GM12878 (cell line): ENCODE measurements at regions not wholly inside any gene's neighbourhood (a gene's known extent, or its start where the extent isn't known, plus 50 kb on each side); places are given as distances from the start of the nearest gene placed in this dataset.

Experiments used
- ATAC-seq: fragments of 200-7000 bp; cut with Tn5 transposase; 3 replicates; pipeline ENCODE4 v1.9.1; 2020; ENCODE audit warnings: mild to moderate bottlenecking, moderate library complexity
- BruUV-seq: library from RNA; stranded (reverse); fragments of 400-500 nt; replicated peaks from 2 replicates; lab custom pipeline; 2021; lab: Mats Ljungman, UMichigan
- CTCF ChIA-PET: fragments of 300-600 bp; sonication (Branson Sonifier 250); formaldehyde crosslinking; extraction: SDS; loops from one replicate; lab custom pipeline; 2021; ENCODE audit warnings: inconsistent platforms; lab: Yijun Ruan, JAX
- POLR2A ChIA-PET: fragments of 350-600 bp; formaldehyde crosslinking; extraction: SDS; loops from one replicate; lab custom pipeline; 2021; ENCODE audit warnings: inconsistent platforms; lab: Charles Lee
- RAD21 ChIA-PET: fragments of 300-600 bp; sonication (Branson Sonifier 250); formaldehyde crosslinking; loops from one replicate; lab custom pipeline; 2023; ENCODE audit warnings: antibody characterized with exemption; ENCODE audit not compliant: unreplicated experiment; lab: Charles Lee
- SMC1A ChIA-PET: fragments of 300-600 bp; sonication (Branson Sonifier 250); formaldehyde crosslinking; loops from one replicate; lab custom pipeline; 2023; ENCODE audit not compliant: unreplicated experiment, uncharacterized antibody; lab: Charles Lee
- DNase-seq: peaks from one replicate; pipeline ENCODE4 v3.0.0-alpha.2; 2011; ENCODE audit warnings: low read depth, low spot score
- FAIRE-seq: peaks from 3 replicates; lab custom pipeline; 2011; peaks lifted over from hg19 to GRCh38; lab: Jason Lieb, UNC
- H2AFZ ChIP-seq: 2 replicates; pipeline ENCODE4 v1.6.0; 2011; ENCODE audit warnings: low read depth, low read length, control low read depth; ENCODE audit not compliant: control insufficient read depth
- H3K27ac ChIP-seq: 2 replicates; pipeline ENCODE4 v1.5.1; 2011; ENCODE audit warnings: control low read depth; ENCODE audit not compliant: control insufficient read depth, insufficient read depth
- H3K27me3 ChIP-seq, 2 experiments: replicated peaks in 1 of 2; 2 replicates each; pipeline versions ENCODE4 v1.6.0 to v1.6.1; 2011; ENCODE audit warnings: low read length in 1 of 2; ENCODE audit not compliant: control insufficient read depth in 2 of 2, insufficient read depth in 2 of 2
- H3K36me3 ChIP-seq, 2 experiments: 2 replicates each; pipeline ENCODE4 v1.5.1; 2011; ENCODE audit warnings: low read length in 1 of 2; ENCODE audit not compliant: control insufficient read depth in 2 of 2, insufficient read depth in 2 of 2
- H3K4me1 ChIP-seq: 2 replicates; pipeline ENCODE4 v1.6.1; 2011; ENCODE audit warnings: mild to moderate bottlenecking, low read length, moderate library complexity, mixed read lengths; ENCODE audit not compliant: control insufficient read depth, insufficient read depth
- H3K4me2 ChIP-seq: 2 replicates; pipeline ENCODE4 v1.6.0; 2011; ENCODE audit warnings: control low read depth; ENCODE audit not compliant: control insufficient read depth, insufficient read depth
- H3K4me3 ChIP-seq: fragments of 200-600 bp; sonication (generic); 2 replicates; pipeline ENCODE4 v1.5.1; 2016
- H3K79me2 ChIP-seq: 2 replicates; pipeline ENCODE4 v1.6.0; 2011; ENCODE audit warnings: low read length; ENCODE audit not compliant: control insufficient read depth, insufficient read depth
- H3K9ac ChIP-seq: 2 replicates; pipeline ENCODE4 v1.8.0; 2011; ENCODE audit warnings: low read length, control low read depth, mixed read lengths; ENCODE audit not compliant: control insufficient read depth, insufficient read depth
- H3K9me3 ChIP-seq: replicated peaks from 3 replicates; pipeline ENCODE4 v1.5.1; 2011; ENCODE audit warnings: mild to moderate bottlenecking, low read length; ENCODE audit not compliant: control insufficient read depth, insufficient read depth
- H4K20me1 ChIP-seq: 2 replicates; pipeline ENCODE4 v1.6.0; 2011; ENCODE audit not compliant: control insufficient read depth, insufficient read depth
- CBX5 ChIP-seq: sonication (generic); IDR thresholded peaks from 2 replicates; pipeline ENCODE4 v1.6.1; 2016; ENCODE audit warnings: low read depth, moderate library complexity, mild to moderate bottlenecking, inconsistent platforms
- CREM ChIP-seq: IDR thresholded peaks from 2 replicates; pipeline ENCODE4 v1.6.1; 2014; ENCODE audit warnings: antibody characterized with exemption, low read depth
- ESRRA ChIP-seq: IDR thresholded peaks from 2 replicates; pipeline ENCODE4 v1.6.1; 2012; ENCODE audit warnings: mild to moderate bottlenecking, low read length, improper control_type of control experiment
- HSF1 ChIP-seq: fragments of 150-350 bp; IDR thresholded peaks from 2 replicates; pipeline ENCODE4 v1.6.1; 2014; ENCODE audit warnings: mild to moderate bottlenecking, low read depth, low read length
- IRF4 ChIP-seq: IDR thresholded peaks from 2 replicates; pipeline ENCODE4 v1.6.1; 2011; ENCODE audit warnings: low read depth, low read length
- JUNB ChIP-seq: IDR thresholded peaks from 2 replicates; pipeline ENCODE4 v1.6.1; 2016; ENCODE audit warnings: antibody characterized with exemption, mild to moderate bottlenecking
- KDM1A ChIP-seq: fragments of 200-600 bp; sonication (generic); IDR thresholded peaks from 2 replicates; pipeline ENCODE4 v1.6.1; 2016; ENCODE audit warnings: borderline replicate concordance
- KLF5 ChIP-seq: fragments of 450-650 bp; IDR thresholded peaks from 2 replicates; pipeline ENCODE4 v1.6.1; 2014; ENCODE audit warnings: mild to moderate bottlenecking; ENCODE audit not compliant: partially characterized antibody
- MTA3 ChIP-seq: IDR thresholded peaks from 2 replicates; pipeline ENCODE4 v1.6.1; 2012; ENCODE audit warnings: low read length, inconsistent platforms, borderline replicate concordance
- NFYB ChIP-seq: IDR thresholded peaks from 2 replicates; pipeline ENCODE4 v1.6.1; 2011; ENCODE audit warnings: low read depth, mild to moderate bottlenecking, low read length, improper control_type of control experiment, moderate library complexity; ENCODE audit not compliant: insufficient read depth
- NR2C2 ChIP-seq: IDR thresholded peaks from 2 replicates; pipeline ENCODE4 v1.6.1; 2011; ENCODE audit warnings: borderline replicate concordance, low read depth; ENCODE audit not compliant: control insufficient read depth, insufficient read length
- RAD51 ChIP-seq: fragments of 450-650 bp; IDR thresholded peaks from 2 replicates; pipeline ENCODE4 v1.6.1; 2016; ENCODE audit warnings: moderate library complexity, mild to moderate bottlenecking, inconsistent platforms
- REST ChIP-seq: IDR thresholded peaks from 2 replicates; pipeline ENCODE4 v1.6.1; 2012; ENCODE audit warnings: mild to moderate bottlenecking, low read depth, low read length
- RFX5 ChIP-seq: IDR thresholded peaks from 2 replicates; pipeline ENCODE4 v1.6.1; 2011; ENCODE audit warnings: low read depth, low read length, improper control_type of control experiment
- SRF ChIP-seq, 2 experiments: IDR thresholded peaks; 2 replicates each; pipeline ENCODE4 v1.6.1; 2011; ENCODE audit warnings: low read depth in 2 of 2, low read length in 2 of 2, mild to moderate bottlenecking in 1 of 2, moderate library complexity in 1 of 2
- TCF3 ChIP-seq: IDR thresholded peaks from 2 replicates; pipeline ENCODE4 v1.6.1; 2012; ENCODE audit warnings: low read depth, mild to moderate bottlenecking, low read length, borderline replicate concordance; ENCODE audit not compliant: insufficient read depth
- ZNF384 ChIP-seq: IDR thresholded peaks from 2 replicates; pipeline ENCODE4 v1.6.1; 2012; ENCODE audit warnings: low read depth, mild to moderate bottlenecking, low read length, improper control_type of control experiment, borderline replicate concordance
- ZSCAN29 ChIP-seq: fragments of 450-650 bp; IDR thresholded peaks from 2 replicates; pipeline ENCODE4 v1.6.1; 2017; ENCODE audit warnings: mild to moderate bottlenecking, moderate library complexity
- ZZZ3 ChIP-seq: IDR thresholded peaks from 2 replicates; pipeline ENCODE4 v1.6.1; 2011; ENCODE audit warnings: low read depth; ENCODE audit not compliant: control insufficient read depth, insufficient read length
- WGBS: methylation state at CpG from one replicate; pipeline ENCODE4 v1.1.6; 2016; ENCODE audit warnings: low lambda C conversion rate; ENCODE audit not compliant: insufficient replicate concordance, insufficient coverage; ENCODE audit errors: missing lambda C conversion rate; 5-methylcytosine and 5-hydroxymethylcytosine counted together
- in situ Hi-C: fragments of 300-500 bp; cut with MboI; formaldehyde crosslinking; loops from 9 replicates; pipeline ENCODE4 v1.14.3; 2018; ENCODE audit warnings: mixed read lengths
- intact Hi-C: fragments of 100-400 bp; cut with micrococcal nuclease; formaldehyde crosslinking; loops from one replicate; pipeline ENCODE4 v1.14.2; 2022; ENCODE audit not compliant: unreplicated experiment

- Histone ChIP-seq H3K9me3 (no peaks in the 10 kb centered on the region; the same call in 2 of the 3 replicates), H3K4me1 (no peaks in the 10 kb centered on the region), H3K9ac (no peak overlapping the region), H3K36me3 (no peaks in the 10 kb centered on the region), H4K20me1 (no peaks in the 10 kb centered on the region), H3K4me3 (no peak overlapping the region), H3K27ac (no peak overlapping the region), H2AFZ (no peak overlapping the region), H3K79me2 (no peaks in the 10 kb centered on the region), H3K27me3 (no peaks in the 10 kb centered on the region)
- DNase-seq (no peak), FAIRE-seq (no peak)
- in situ Hi-C loops = no loop called here
- ChIA-PET POLR2A (no interaction called here), RAD21 (no interaction called here), CTCF (no interaction called here), SMC1A (no interaction called here)
- BruUV-seq = no TSS peak
- WGBS = 37% methylated on average over 5 of the region's 5 CpGs
- TF ChIP-seq SRF (IDR thresholded peaks at IDR 0.05; ENCODE audit: low read depth in 2 of 2, low read length in 2 of 2) (no peak), ZSCAN29 (no peak), IRF4 (no peak), KDM1A (no peak), RAD51 (no peak), CBX5 (no peak), NFYB (no peak), MTA3 (no peak), RFX5 (no peak), NR2C2 (no peak), KLF5 (no peak), REST (no peak), CREM (no peak), HSF1 (no peak), JUNB (no peak), ZZZ3 (no peak), TCF3 (no peak), ESRRA (no peak), ZNF384 (no peak)
- TF ChIP-seq, all 136 proteins: peak for 0
- intact Hi-C loops = no loop called here
- H3K4me2 ChIP-seq = no peak overlapping the region
- no peak for ATAC-seq
These were observed 626.3 kb downstream of the TBC1D22A start for GRCh38 chr22:47388778-47389177.
